IMR-90 (cell line): ENCODE measurements at regions not wholly inside any gene's neighbourhood (a gene's known extent, or its start where the extent isn't known, plus 50 kb on each side); places are given as distances from the start of the nearest gene placed in this dataset.

Experiments used
- ATAC-seq: fragments of 200-7000 bp; cut with Tn5 transposase; 2 replicates; pipeline ENCODE4 v1.9.1; 2020; ENCODE audit warnings: low read depth, mild to moderate bottlenecking, moderate library complexity
- BruUV-seq: library from RNA; stranded (reverse); fragments of 400-500 nt; replicated peaks from 2 replicates; lab custom pipeline; 2021; lab: Mats Ljungman, UMichigan
- CTCF ChIA-PET: fragments of 300-600 bp; formaldehyde crosslinking; extraction: SDS; loops from one replicate; lab custom pipeline; 2021; ENCODE audit warnings: antibody characterized with exemption; lab: Yijun Ruan, JAX
- POLR2A ChIA-PET: fragments of 300-600 bp; sonication (Branson Sonifier 250); formaldehyde crosslinking; loops from one replicate; lab custom pipeline; 2022; ENCODE audit warnings: antibody characterized with exemption; ENCODE audit not compliant: unreplicated experiment; lab: Charles Lee
- DNase-seq: peaks from one replicate; pipeline ENCODE4 v3.0.0; 2013
- H2AFZ ChIP-seq: replicated peaks from 2 replicates; pipeline ENCODE3; 2013; ENCODE audit warnings: low read length, mild to moderate bottlenecking; ENCODE audit not compliant: poor library complexity
- H2AK5ac ChIP-seq: 2 replicates; pipeline ENCODE4 v1.6.1; 2013; ENCODE audit warnings: low read depth, low read length, inconsistent platforms
- H2AK9ac ChIP-seq: replicated peaks from 2 replicates; pipeline ENCODE3; 2013; ENCODE audit warnings: mild to moderate bottlenecking, low read depth, low read length, moderate library complexity; ENCODE audit not compliant: poor library complexity
- H2BK120ac ChIP-seq: 2 replicates; pipeline ENCODE4 v1.6.1; 2013; ENCODE audit warnings: low read depth, low read length, inconsistent platforms
- H2BK15ac ChIP-seq: 3 replicates; pipeline ENCODE4 v1.6.1; 2013; ENCODE audit warnings: low read depth, low read length, inconsistent platforms
- H2BK20ac ChIP-seq: 2 replicates; pipeline ENCODE4 v1.6.1; 2013; ENCODE audit warnings: low read depth, mild to moderate bottlenecking, inconsistent platforms, low read length, moderate library complexity
- H2BK5ac ChIP-seq: 2 replicates; pipeline ENCODE4 v1.6.1; 2013; ENCODE audit warnings: mild to moderate bottlenecking, low read depth, low read length, inconsistent platforms; ENCODE audit not compliant: poor library complexity, severe bottlenecking
- H3K14ac ChIP-seq: replicated peaks from 2 replicates; pipeline ENCODE4 v1.6.1; 2013; ENCODE audit warnings: low read depth, low read length, inconsistent platforms
- H3K18ac ChIP-seq: 2 replicates; pipeline ENCODE4 v1.6.1; 2013; ENCODE audit warnings: low read depth, low read length, control low read depth
- H3K23ac ChIP-seq: 2 replicates; pipeline ENCODE4 v1.6.1; 2013; ENCODE audit warnings: low read depth, low read length, inconsistent platforms
- H3K27ac ChIP-seq: 2 replicates; pipeline ENCODE4 v1.5.1; 2013; ENCODE audit warnings: mild to moderate bottlenecking, control low read depth, low read length; ENCODE audit not compliant: insufficient read depth
- H3K27me3 ChIP-seq: 2 replicates; pipeline ENCODE4 v1.6.1; 2013; ENCODE audit warnings: low read length; ENCODE audit not compliant: control insufficient read depth, insufficient read depth
- H3K36me3 ChIP-seq: 2 replicates; pipeline ENCODE4 v1.6.1; 2013; ENCODE audit warnings: low read length, mixed read lengths; ENCODE audit not compliant: control insufficient read depth, insufficient read depth
- H3K4ac ChIP-seq: 2 replicates; pipeline ENCODE4 v1.6.1; 2013; ENCODE audit warnings: low read depth, low read length, inconsistent platforms
- H3K4me1 ChIP-seq: 2 replicates; pipeline ENCODE4 v1.6.1; 2013; ENCODE audit warnings: low read length, mixed read lengths; ENCODE audit not compliant: control insufficient read depth, insufficient read depth
- H3K4me2 ChIP-seq: 2 replicates; pipeline ENCODE4 v1.6.1; 2013; ENCODE audit warnings: low read depth, mild to moderate bottlenecking, control low read depth, low read length, moderate library complexity
- H3K4me3 ChIP-seq: 2 replicates; pipeline ENCODE4 v1.5.1; 2013; ENCODE audit warnings: low read depth, mild to moderate bottlenecking, control low read depth, low read length, moderate library complexity; ENCODE audit not compliant: insufficient read depth
- H3K56ac ChIP-seq: 2 replicates; pipeline ENCODE4 v1.6.1; 2013; ENCODE audit warnings: low read length, inconsistent platforms; ENCODE audit not compliant: insufficient read depth; ENCODE audit errors: extremely low read depth
- H3K79me1 ChIP-seq, 2 experiments: 2 replicates each; pipeline ENCODE4 v1.6.1; 2013; ENCODE audit warnings: low read length in 2 of 2, inconsistent platforms in 1 of 2, low read depth in 1 of 2
- H3K9ac ChIP-seq: 2 replicates; pipeline ENCODE4 v1.6.1; 2013; ENCODE audit warnings: low read depth, low read length, control low read depth
- H3K9me1 ChIP-seq: 2 replicates; pipeline ENCODE4 v1.6.1; 2013; ENCODE audit warnings: low read length, inconsistent platforms; ENCODE audit not compliant: insufficient read depth
- H3K9me3 ChIP-seq: 2 replicates; pipeline ENCODE4 v1.6.1; 2013; ENCODE audit warnings: low read length; ENCODE audit not compliant: control insufficient read depth, insufficient read depth
- H4K20me1 ChIP-seq: 2 replicates; pipeline ENCODE4 v1.6.1; 2013; ENCODE audit warnings: low read length, inconsistent platforms; ENCODE audit not compliant: insufficient read depth
- H4K5ac ChIP-seq: 2 replicates; pipeline ENCODE4 v1.6.1; 2013; ENCODE audit warnings: mild to moderate bottlenecking, low read depth, low read length, control low read depth
- H4K8ac ChIP-seq, 2 experiments: 2 replicates each; pipeline ENCODE4 v1.6.1; 2013; ENCODE audit warnings: low read depth in 2 of 2, low read length in 2 of 2, control low read depth in 1 of 2, inconsistent platforms in 1 of 2
- H4K91ac ChIP-seq: 2 replicates; pipeline ENCODE4 v1.6.1; 2013; ENCODE audit warnings: low read depth, low read length, inconsistent platforms; ENCODE audit not compliant: insufficient read depth
- BHLHE40 ChIP-seq: fragments of 150-350 bp; IDR thresholded peaks from 2 replicates; pipeline ENCODE4 v1.6.1; 2016; ENCODE audit warnings: mild to moderate bottlenecking, low read depth, low read length
- CEBPB ChIP-seq: IDR thresholded peaks from 2 replicates; pipeline ENCODE4 v1.6.1; 2012; ENCODE audit warnings: low read depth, low read length, improper control_type of control experiment
- CHD1 ChIP-seq: IDR thresholded peaks from 2 replicates; pipeline ENCODE4 v1.6.1; 2012; ENCODE audit warnings: low read depth, low read length, improper control_type of control experiment
- ELK1 ChIP-seq: fragments of 150-350 bp; IDR thresholded peaks from 2 replicates; pipeline ENCODE4 v1.6.1; 2016; ENCODE audit warnings: low read depth, mild to moderate bottlenecking, low read length, moderate library complexity, borderline replicate concordance
- FOS ChIP-seq: fragments of 150-350 bp; IDR thresholded peaks from 2 replicates; pipeline ENCODE4 v1.6.1; 2016; ENCODE audit warnings: low read depth, low read length
- MAFK ChIP-seq: IDR thresholded peaks from 2 replicates; pipeline ENCODE4 v1.6.1; 2012; ENCODE audit warnings: low read depth, low read length, improper control_type of control experiment
- MAZ ChIP-seq: IDR thresholded peaks from 2 replicates; pipeline ENCODE4 v1.6.1; 2012; ENCODE audit warnings: low read depth, mild to moderate bottlenecking, low read length, improper control_type of control experiment, moderate library complexity, borderline replicate concordance
- MXI1 ChIP-seq: IDR thresholded peaks from 2 replicates; pipeline ENCODE4 v1.6.1; 2012; ENCODE audit warnings: low read depth, mild to moderate bottlenecking, low read length, moderate library complexity, borderline replicate concordance
- RAD21 ChIP-seq: IDR thresholded peaks from 2 replicates; pipeline ENCODE4 v1.6.1; 2012; ENCODE audit warnings: low read length, improper control_type of control experiment
- RCOR1 ChIP-seq: IDR thresholded peaks from 2 replicates; pipeline ENCODE4 v1.6.1; 2012; ENCODE audit warnings: mild to moderate bottlenecking, low read length, improper control_type of control experiment; ENCODE audit not compliant: insufficient replicate concordance
- RFX5 ChIP-seq: IDR thresholded peaks from 2 replicates; pipeline ENCODE4 v1.8.0; 2012; ENCODE audit warnings: low read depth, mild to moderate bottlenecking, low read length, moderate library complexity
- SMC3 ChIP-seq: fragments of 150-350 bp; IDR thresholded peaks from 2 replicates; pipeline ENCODE4 v1.6.1; 2016; ENCODE audit warnings: low read depth, mild to moderate bottlenecking, antibody characterized with exemption, low read length, moderate library complexity
- USF2 ChIP-seq: fragments of 150-350 bp; IDR thresholded peaks from 2 replicates; pipeline ENCODE4 v1.6.1; 2017; ENCODE audit warnings: mild to moderate bottlenecking, antibody characterized with exemption, low read length, low read depth
- WGBS, 2 experiments: methylation state at CpG; one replicate each; pipeline versions ENCODE4 v1.1.5 to v1.1.7; 2013; ENCODE audit warnings: missing lambda C conversion rate in 2 of 2; ENCODE audit not compliant: insufficient read length in 1 of 2; ENCODE audit errors: extremely low coverage in 2 of 2; 5-methylcytosine and 5-hydroxymethylcytosine counted together
- dilution Hi-C: fragments of 300-500 bp; cut with HindIII; formaldehyde crosslinking; loops from one replicate; pipeline ENCODE4 v1.14.3; 2018; ENCODE audit warnings: low sequenced_read_pairs; ENCODE audit not compliant: unreplicated experiment
- in situ Hi-C: fragments of 300-500 bp; cut with MboI; formaldehyde crosslinking; loops from 3 replicates; pipeline ENCODE4 v1.14.3; 2019; ENCODE audit warnings: low sequenced_read_pairs, inconsistent platforms, mixed read lengths
- intact Hi-C: fragments of 100-400 bp; cut with micrococcal nuclease; formaldehyde crosslinking; loops from 2 replicates; pipeline ENCODE4 v1.10.0; 2022

- Histone ChIP-seq H3K4ac (no peak overlapping the region), H4K20me1 (no peaks in the 10 kb centered on the region), H3K4me1 (no peaks in the 10 kb centered on the region), H2BK5ac (no peak overlapping the region), H3K9ac (no peak overlapping the region), H2BK20ac (no peak overlapping the region), H3K4me2 (no peak overlapping the region), H2AFZ (no peak overlapping the region), H2BK15ac (no peak overlapping the region), H3K79me1 (no peaks in the 10 kb centered on the region), H2AK5ac (no peak overlapping the region), H2BK120ac (no peak overlapping the region), H3K56ac (no peak overlapping the region), H3K36me3 (no peaks in the 10 kb centered on the region), H3K23ac (no peak overlapping the region), H3K9me1 (no peaks in the 10 kb centered on the region), H4K5ac (no peak overlapping the region), H3K18ac (no peak overlapping the region), H3K14ac (no peak overlapping the region), H3K27ac (no peak overlapping the region), H3K9me3 (peaks cover 43% of the 10 kb centered on the region), H3K4me3 (no peak overlapping the region), H4K91ac (no peak overlapping the region), H2AK9ac (no peak overlapping the region), H4K8ac (no peak overlapping the region), H3K27me3 (no peaks in the 10 kb centered on the region)
- in situ Hi-C loops: no loop called here
- dilution Hi-C loops: no loop called here
- no TSS peak for BruUV-seq
- intact Hi-C loops: no loop called here
- ChIA-PET CTCF (no interaction called here), POLR2A (no interaction called here)
- 73% methylated on average over 2 of the region's 8 CpGs; no CpG with 5 or more reads in 1 of the 2 experiments for WGBS, 2 experiments
- TF ChIP-seq MXI1 (no peak), MAZ (no peak), BHLHE40 (no peak), MAFK (no peak), SMC3 (no peak), CHD1 (no peak), ELK1 (no peak), CEBPB (no peak), RFX5 (no peak), USF2 (no peak), RAD21 (no peak), FOS (no peak), RCOR1 (no peak)
- ATAC-seq (no peak), DNase-seq (no peak)
Measured at GRCh38 chr5:3345195-3345594, 250.4 kb upstream of the IRX1 start.
